ENCODE measurements at regions not wholly inside any gene's neighbourhood (a gene's known extent, or its start where the extent isn't known, plus 50 kb on each side); places are given as distances from the start of the nearest gene placed in this dataset.

- no peak overlapping the region for H3K27ac ChIP-seq (ENCODE audit: low read depth, low read length, poor library complexity, severe bottlenecking)
- H3K9me2 ChIP-seq (ENCODE audit: low read depth, low read length), result no peaks in the 10 kb centered on the region
- H2AFZ ChIP-seq (ENCODE audit: low read length), result no peak overlapping the region
- H3K27me3 ChIP-seq (ENCODE audit: insufficient read depth, low read length), result no peaks in the 10 kb centered on the region
- H3F3A ChIP-seq (ENCODE audit: insufficient read depth, low read length), result no peaks in the 10 kb centered on the region
- H3K9me3 ChIP-seq (ENCODE audit: low read length), result no peaks in the 10 kb centered on the region
- H3K79me2 ChIP-seq (ENCODE audit: insufficient read depth, low read length), result no peaks in the 10 kb centered on the region
- H3K4me3 ChIP-seq (ENCODE audit: low read depth, low read length, poor library complexity, severe bottlenecking), result no peak overlapping the region
- no peak overlapping the region for H3K4me2 ChIP-seq (ENCODE audit: low read length)
- H3K36me3 ChIP-seq (ENCODE audit: insufficient read depth, low read length), result no peaks in the 10 kb centered on the region
- H3K9ac ChIP-seq (ENCODE audit: low read length), result no peak overlapping the region
- no peaks in the 10 kb centered on the region for H3K4me1 ChIP-seq (ENCODE audit: insufficient read depth, low read length, severe bottlenecking)
- H4K20me1 ChIP-seq (ENCODE audit: insufficient read depth, low read length), result no peaks in the 10 kb centered on the region
- no peak for TF ChIP-seq EZH2 (IDR thresholded peaks at IDR 0.05; ENCODE audit: borderline replicate concordance, low read length)
- TF ChIP-seq CTCF (IDR thresholded peaks at IDR 0.05; ENCODE audit: low read length), result no peak
Observed at GRCh38 chr2:67565262-67565661, 168.1 kb downstream of the ETAA1 start.

GRCh38 chr2:67565761-67566160 is 168.6 kb downstream of the ETAA1 start:
- Histone ChIP-seq H4K20me1 (ENCODE audit: insufficient read depth, low read length) (no peaks in the 10 kb centered on the region), H3F3A (ENCODE audit: insufficient read depth, low read length) (no peaks in the 10 kb centered on the region), H3K4me1 (ENCODE audit: insufficient read depth, low read length, severe bottlenecking) (no peaks in the 10 kb centered on the region), H2AFZ (ENCODE audit: low read length) (no peak overlapping the region), H3K27ac (ENCODE audit: low read depth, low read length, poor library complexity, severe bottlenecking) (no peak overlapping the region), H3K79me2 (ENCODE audit: insufficient read depth, low read length) (no peaks in the 10 kb centered on the region), H3K4me2 (ENCODE audit: low read length) (no peak overlapping the region), H3K9me2 (ENCODE audit: low read depth, low read length) (no peaks in the 10 kb centered on the region), H3K4me3 (ENCODE audit: low read depth, low read length, poor library complexity, severe bottlenecking) (no peak overlapping the region), H3K36me3 (ENCODE audit: insufficient read depth, low read length) (no peaks in the 10 kb centered on the region), H3K27me3 (ENCODE audit: insufficient read depth, low read length) (no peaks in the 10 kb centered on the region), H3K9ac (ENCODE audit: low read length) (no peak overlapping the region), H3K9me3 (ENCODE audit: low read length) (no peaks in the 10 kb centered on the region)
- TF ChIP-seq EZH2 (IDR thresholded peaks at IDR 0.05; ENCODE audit: borderline replicate concordance, low read length) (no peak), CTCF (IDR thresholded peaks at IDR 0.05; ENCODE audit: low read length) (no peak)

GRCh38 chr2:67566285-67566684 is 169.2 kb downstream of the ETAA1 start:
- Histone ChIP-seq H3F3A (ENCODE audit: insufficient read depth, low read length) (no peaks in the 10 kb centered on the region), H3K9ac (ENCODE audit: low read length) (no peak overlapping the region), H3K9me3 (ENCODE audit: low read length) (no peaks in the 10 kb centered on the region), H3K4me1 (ENCODE audit: insufficient read depth, low read length, severe bottlenecking) (no peaks in the 10 kb centered on the region), H3K9me2 (ENCODE audit: low read depth, low read length) (no peaks in the 10 kb centered on the region), H4K20me1 (ENCODE audit: insufficient read depth, low read length) (no peaks in the 10 kb centered on the region), H3K79me2 (ENCODE audit: insufficient read depth, low read length) (no peaks in the 10 kb centered on the region), H3K4me3 (ENCODE audit: low read depth, low read length, poor library complexity, severe bottlenecking) (no peak overlapping the region), H2AFZ (ENCODE audit: low read length) (no peak overlapping the region), H3K27me3 (ENCODE audit: insufficient read depth, low read length) (no peaks in the 10 kb centered on the region), H3K36me3 (ENCODE audit: insufficient read depth, low read length) (no peaks in the 10 kb centered on the region), H3K4me2 (ENCODE audit: low read length) (no peak overlapping the region), H3K27ac (ENCODE audit: low read depth, low read length, poor library complexity, severe bottlenecking) (no peak overlapping the region)
- no peak for TF ChIP-seq EZH2 (IDR thresholded peaks at IDR 0.05; ENCODE audit: borderline replicate concordance, low read length)
- no peak for TF ChIP-seq CTCF (IDR thresholded peaks at IDR 0.05; ENCODE audit: low read length)

Measured in OCI-LY1 (cell line).